BJ (cell line): ENCODE measurements at regions not wholly inside any gene's neighbourhood (a gene's known extent, or its start where the extent isn't known, plus 50 kb on each side); places are given as distances from the start of the nearest gene placed in this dataset.

Experiments
- CTCF ChIA-PET: fragments of 350-600 bp; formaldehyde crosslinking; extraction: SDS; loops from one replicate; lab custom pipeline; 2021; ENCODE audit warnings: antibody characterized with exemption, inconsistent platforms; lab: Yijun Ruan, JAX
- POLR2A ChIA-PET: fragments of 300-600 bp; sonication (Branson Sonifier 250); formaldehyde crosslinking; extraction: SDS; loops from one replicate; lab custom pipeline; 2021; ENCODE audit warnings: antibody characterized with exemption; lab: Charles Lee
- DNase-seq: peaks from one replicate; pipeline ENCODE4 v3.0.0-alpha.2; 2011; ENCODE audit warnings: low read depth
- H3K27me3 ChIP-seq: 2 replicates; pipeline ENCODE4 v1.6.0; 2011; ENCODE audit warnings: low read length; ENCODE audit not compliant: control insufficient read depth, insufficient read depth
- H3K36me3 ChIP-seq: 2 replicates; pipeline ENCODE4 v1.5.1; 2011; ENCODE audit warnings: low read length; ENCODE audit not compliant: control insufficient read depth, insufficient read depth
- H3K4me3 ChIP-seq: 2 replicates; pipeline ENCODE4 v1.5.1; 2011; ENCODE audit warnings: low read depth, mild to moderate bottlenecking, control low read depth, low read length
- TF ChIP-seq, protein P1 (sequence below): IDR thresholded peaks from 2 replicates; pipeline ENCODE4 v1.5.1; 2011; ENCODE audit warnings: low read depth, mild to moderate bottlenecking, control low read depth, inconsistent platforms, low read length, moderate library complexity; ENCODE audit not compliant: insufficient read depth

DNA sequence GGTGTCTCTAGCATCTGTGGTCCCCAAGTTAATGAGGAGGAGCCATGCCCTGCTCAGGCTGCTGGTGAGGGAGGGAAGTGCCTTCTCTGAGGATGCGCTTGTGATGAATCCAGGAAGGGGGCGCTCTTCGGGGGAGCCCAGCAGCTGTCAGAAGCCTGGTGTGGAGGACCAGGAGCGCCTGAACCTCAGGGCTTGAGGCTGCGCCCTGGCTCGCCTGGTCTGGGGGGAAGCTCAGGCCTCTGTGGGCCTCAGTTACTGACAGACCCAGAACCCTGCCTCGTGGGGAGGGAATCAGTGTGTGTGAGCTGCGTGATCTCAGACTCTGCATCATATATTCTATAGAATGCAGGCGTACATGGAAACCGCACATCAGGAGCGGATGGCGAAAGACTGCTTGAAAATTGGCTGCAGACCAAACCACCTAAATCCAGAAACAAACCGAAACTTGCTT is 126.1 kb downstream of the SEC14L1 start:
- no peak for DNase-seq
- Histone ChIP-seq H3K27me3 (peaks cover 1% of the 10 kb centered on the region; the same call in 1 of the 2 replicates), H3K4me3 (no peak overlapping the region), H3K36me3 (no peaks in the 10 kb centered on the region)
- CTCF ChIA-PET = interaction anchor here (0.6 to 0.9 kb wide), 2 partner anchors 11 to 425 kb away, joined by 3 to 5 read pairs; no protein-coding TSS in a partner anchor
- TF ChIP-seq, protein P1, sequence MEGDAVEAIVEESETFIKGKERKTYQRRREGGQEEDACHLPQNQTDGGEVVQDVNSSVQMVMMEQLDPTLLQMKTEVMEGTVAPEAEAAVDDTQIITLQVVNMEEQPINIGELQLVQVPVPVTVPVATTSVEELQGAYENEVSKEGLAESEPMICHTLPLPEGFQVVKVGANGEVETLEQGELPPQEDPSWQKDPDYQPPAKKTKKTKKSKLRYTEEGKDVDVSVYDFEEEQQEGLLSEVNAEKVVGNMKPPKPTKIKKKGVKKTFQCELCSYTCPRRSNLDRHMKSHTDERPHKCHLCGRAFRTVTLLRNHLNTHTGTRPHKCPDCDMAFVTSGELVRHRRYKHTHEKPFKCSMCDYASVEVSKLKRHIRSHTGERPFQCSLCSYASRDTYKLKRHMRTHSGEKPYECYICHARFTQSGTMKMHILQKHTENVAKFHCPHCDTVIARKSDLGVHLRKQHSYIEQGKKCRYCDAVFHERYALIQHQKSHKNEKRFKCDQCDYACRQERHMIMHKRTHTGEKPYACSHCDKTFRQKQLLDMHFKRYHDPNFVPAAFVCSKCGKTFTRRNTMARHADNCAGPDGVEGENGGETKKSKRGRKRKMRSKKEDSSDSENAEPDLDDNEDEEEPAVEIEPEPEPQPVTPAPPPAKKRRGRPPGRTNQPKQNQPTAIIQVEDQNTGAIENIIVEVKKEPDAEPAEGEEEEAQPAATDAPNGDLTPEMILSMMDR = peak; percentile 14; the same call in 1 of the 2 replicates
- POLR2A ChIA-PET = no interaction called here

DNA sequence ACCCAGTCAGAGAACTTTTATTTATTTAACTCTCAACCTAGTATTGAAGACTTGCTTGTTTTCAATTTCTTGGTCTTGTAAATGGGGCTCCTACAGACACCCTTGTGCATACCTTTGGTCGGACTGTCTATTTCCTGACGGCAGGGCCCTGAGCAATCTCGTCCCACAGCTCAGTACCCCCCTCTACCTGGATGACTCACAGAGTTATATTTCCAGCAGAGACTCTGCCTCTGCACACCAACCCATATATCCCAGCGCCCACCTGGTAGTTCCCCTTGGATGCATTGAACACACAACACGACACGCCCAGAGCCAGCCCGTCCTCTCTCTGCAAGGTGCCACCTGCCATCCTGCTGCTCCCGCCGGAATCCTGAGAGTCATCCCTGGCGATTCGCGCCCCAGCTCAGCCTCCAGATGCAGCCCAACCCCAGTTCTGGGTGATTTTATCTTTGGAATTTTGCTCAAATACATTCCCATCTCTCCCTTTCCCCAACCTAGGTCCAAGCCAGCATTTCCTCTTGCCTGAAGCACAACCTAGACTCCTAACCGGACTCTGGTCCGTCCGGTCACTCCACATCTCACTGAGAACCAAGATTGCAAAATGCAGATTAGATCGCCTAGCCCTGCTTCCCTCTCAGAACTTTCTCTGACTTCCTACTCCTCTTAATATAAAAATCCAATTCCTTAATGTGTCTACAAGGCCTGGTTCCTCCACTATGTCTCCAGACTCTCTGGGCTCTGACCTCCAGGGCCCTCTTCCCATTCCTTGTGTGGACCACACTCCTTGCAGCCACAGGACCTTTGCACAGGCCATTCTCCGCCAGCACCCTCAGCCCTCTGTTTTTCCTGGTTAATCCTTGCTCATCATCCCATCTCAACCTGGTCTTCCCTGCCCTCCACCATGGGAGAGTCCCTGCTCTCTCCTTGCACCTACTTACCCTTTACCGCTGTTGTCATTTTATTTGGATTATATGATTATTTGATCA is 129.2 kb downstream of the SEC14L1 start:
- no peak for DNase-seq
- H3K27me3 ChIP-seq = peaks cover 1% of the 10 kb centered on the region; the same call in 1 of the 2 replicates
- CTCF ChIA-PET = no interaction called here
- POLR2A ChIA-PET = no interaction called here
- TF ChIP-seq, protein P1 = no peak
- no peaks in the 10 kb centered on the region for H3K36me3 ChIP-seq
- no peak overlapping the region for H3K4me3 ChIP-seq

DNA sequence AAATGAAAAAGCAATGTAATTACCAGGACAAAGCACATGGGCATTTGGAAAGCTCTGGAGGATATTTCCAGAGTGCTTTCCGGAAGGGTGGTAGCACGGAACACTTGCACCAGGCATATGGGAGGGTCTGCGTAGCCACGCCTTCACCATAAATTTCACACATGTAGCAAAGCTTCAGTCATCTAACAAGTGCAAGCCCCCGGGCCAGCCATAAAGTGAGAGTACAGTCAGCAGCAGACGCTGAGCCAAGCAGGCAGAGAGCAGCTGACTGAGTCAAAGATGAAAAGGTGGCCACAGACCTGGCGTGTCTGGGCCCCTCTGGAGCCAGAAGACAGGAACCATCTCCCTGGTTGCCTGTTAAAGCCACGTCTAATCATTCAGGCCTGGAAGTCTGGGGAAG is 130.6 kb downstream of the SEC14L1 start:
- 0 out of 2 replicates have a peak, but pooled peaks cover under 1% of the 10 kb centered on the region for H3K27me3 ChIP-seq
- H3K36me3 ChIP-seq = no peaks in the 10 kb centered on the region
- ChIA-PET CTCF (no interaction called here), POLR2A (no interaction called here)
- DNase-seq = no peak
- H3K4me3 ChIP-seq = no peak overlapping the region
- TF ChIP-seq, protein P1 = no peak

DNA sequence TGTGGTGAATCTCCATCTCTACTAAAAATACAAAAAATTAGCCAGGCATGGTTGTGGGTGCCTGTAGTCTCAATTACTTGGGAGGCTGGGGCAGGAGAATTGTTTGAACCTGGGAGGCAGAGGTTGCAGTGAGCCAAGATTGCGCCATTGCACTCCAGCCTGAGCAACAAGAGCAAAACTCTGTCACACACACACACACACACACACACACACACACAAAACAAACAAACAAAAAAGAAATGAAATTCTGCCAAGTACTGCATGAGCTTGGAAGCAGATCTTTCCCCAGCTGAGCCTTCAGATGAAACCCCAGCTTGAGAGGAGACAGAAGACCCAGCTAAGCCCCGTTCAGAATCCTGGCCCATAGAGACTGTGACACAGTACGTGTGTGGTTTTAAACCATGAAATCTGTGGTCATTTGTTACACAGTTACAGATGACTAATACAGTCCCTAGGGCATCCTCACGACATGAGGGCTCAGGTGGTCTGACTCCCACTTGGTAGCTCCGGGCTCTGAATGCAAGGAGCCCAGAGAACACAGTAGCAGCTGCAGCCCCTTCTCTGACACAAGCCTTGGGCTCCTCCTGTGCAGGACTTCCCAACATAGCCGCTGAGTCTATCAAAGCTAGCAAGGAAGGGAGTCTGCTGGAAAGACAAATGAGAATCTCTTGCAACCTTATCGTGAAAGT is 132.8 kb downstream of the SEC14L1 start:
- no peak for DNase-seq
- ChIA-PET CTCF (no interaction called here), POLR2A (no interaction called here)
- H3K36me3 ChIP-seq = no peaks in the 10 kb centered on the region
- TF ChIP-seq, protein P1 = no peak
- no peak overlapping the region for H3K4me3 ChIP-seq
- H3K27me3 ChIP-seq = no peaks in the 10 kb centered on the region
